ENCODE measurements at regions not wholly inside any gene's neighbourhood (a gene's known extent, or its start where the extent isn't known, plus 50 kb on each side); places are given as distances from the start of the nearest gene placed in this dataset.

GRCh38 chr10:3273966-3274365, 101.4 kb upstream of the PITRM1 start:
- TF ChIP-seq CTCF (conservative IDR thresholded peaks at IDR 0.05 in 1 of 2, IDR thresholded peaks at IDR 0.05 in 1 of 2; ENCODE audit: low read depth in 1 of 2, low read length in 2 of 2) (no peak), EZH2 (IDR thresholded peaks at IDR 0.05; ENCODE audit: low read length, missing control alignments) (no peak)
